ENCODE measurements at regions not wholly inside any gene's neighbourhood (a gene's known extent, or its start where the extent isn't known, plus 50 kb on each side); places are given as distances from the start of the nearest gene placed in this dataset.
"Not testable (repeated sequence)": the region's sequence is repeated elsewhere in the genome, so short reads cannot be mapped to it uniquely, and the experiment has no call there.

DNA sequence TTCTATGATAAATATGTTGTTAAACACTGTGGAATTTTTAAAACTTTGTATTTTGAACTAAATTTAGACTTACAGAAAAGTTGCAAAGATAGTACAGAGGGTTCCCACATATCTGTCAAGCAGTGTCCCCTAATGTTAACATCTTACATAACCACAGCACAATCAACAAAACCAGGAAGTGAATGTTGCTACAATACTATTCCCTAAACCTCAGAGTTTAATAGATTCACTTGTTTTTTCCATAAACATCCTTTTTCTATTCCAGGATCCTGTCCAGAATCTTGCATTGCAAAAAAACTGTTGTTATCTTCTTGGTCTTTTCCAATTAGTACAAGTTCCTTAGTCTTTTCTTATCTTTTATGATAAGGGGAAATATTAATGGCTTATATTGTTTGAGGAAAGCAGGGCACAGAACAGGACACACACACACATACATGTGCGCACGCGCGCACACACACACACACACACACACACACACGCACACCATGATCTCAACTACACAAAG, 251.1 kb upstream of the TRIB2 start:
- WGBS, 2 donors = 84 to 87% methylated on average over 5 of the region's 5 CpGs
- intact Hi-C loops (cut with DNase I) = no loop called here
- Histone ChIP-seq H3K27me3 (no peaks in the 10 kb centered on the region), H3K4me1 (peaks cover 0 to 24% (median 9%) of the 10 kb centered on the region in 4 donors), H3K9me3 (no peaks in the 10 kb centered on the region), H3K27ac (peak overlapping the region in 1 of 4 donors; percentile 5), H3K4me3 (no peak overlapping the region), H3K36me3 (no peaks in the 10 kb centered on the region)
- DNase-seq = no peak
- TF ChIP-seq EP300 (IDR thresholded peaks at IDR 0.05) = peak in 1 of 4 donors; percentile 5
- no peak for TF ChIP-seq CTCF (IDR thresholded peaks at IDR 0.05)
- peak in 1 of 4 donors; percentile 60 for TF ChIP-seq POLR2AphosphoS5 (IDR thresholded peaks at IDR 0.05)

GRCh38 chr2:12467303-12467702, 249.4 kb upstream of the TRIB2 start:
- no peak for DNase-seq
- Histone ChIP-seq H3K27me3 (no peaks in the 10 kb centered on the region), H3K36me3 (no peaks in the 10 kb centered on the region), H3K27ac (no peak overlapping the region), H3K9me3 (no peaks in the 10 kb centered on the region), H3K4me3 (no peak overlapping the region), H3K4me1 (peaks cover 0 to 24% (median 9%) of the 10 kb centered on the region in 4 donors)
- 94% methylated on average over 4 of the region's 4 CpGs for WGBS, 2 donors
- TF ChIP-seq POLR2A (IDR thresholded peaks at IDR 0.05) (no peak), POLR2AphosphoS5 (IDR thresholded peaks at IDR 0.05) (no peak), CTCF (IDR thresholded peaks at IDR 0.05) (no peak), EP300 (IDR thresholded peaks at IDR 0.05) (no peak)
- intact Hi-C loops (cut with DNase I) = no loop called here

GRCh38 chr2:12469141-12469561, 247.6 kb upstream of the TRIB2 start:
- no peak overlapping the region for H3K4me3 ChIP-seq
- peaks cover 0 to 24% (median 9%) of the 10 kb centered on the region in 4 donors for H3K4me1 ChIP-seq
- intact Hi-C loops (cut with DNase I) = no loop called here
- WGBS, 2 donors = 75 to 89% methylated on average over 3 of the region's 3 CpGs
- H3K27ac ChIP-seq = peak overlapping the region in 3 of 4 donors; percentile 54 to 66 (median 57)
- TF ChIP-seq POLR2AphosphoS5 (IDR thresholded peaks at IDR 0.05) = no peak
- no peak for TF ChIP-seq POLR2A (IDR thresholded peaks at IDR 0.05)
- no peak for TF ChIP-seq CTCF (IDR thresholded peaks at IDR 0.05)
- TF ChIP-seq EP300 (IDR thresholded peaks at IDR 0.05) = no peak
- H3K9me3 ChIP-seq = no peaks in the 10 kb centered on the region
- H3K36me3 ChIP-seq = no peaks in the 10 kb centered on the region
- no peak for DNase-seq
- H3K27me3 ChIP-seq = no peaks in the 10 kb centered on the region

GRCh38 chr2:12472265-12472664, 244.5 kb upstream of the TRIB2 start:
- intact Hi-C loops (cut with DNase I) = not testable (repeated sequence)

GRCh38 chr2:12478151-12479064, 238.3 kb upstream of the TRIB2 start:
- Histone ChIP-seq H3K9me3 (no peaks in the 10 kb centered on the region), H3K4me3 (no peak overlapping the region), H3K27ac (no peak overlapping the region), H3K27me3 (no peaks in the 10 kb centered on the region), H3K36me3 (no peaks in the 10 kb centered on the region), H3K4me1 (peaks cover 0 to 6% (median 0%) of the 10 kb centered on the region in 4 donors)
- intact Hi-C loops (cut with DNase I) = no loop called here
- WGBS, 2 donors = 87 to 88% methylated on average over 9 of the region's 9 CpGs
- TF ChIP-seq CTCF (IDR thresholded peaks at IDR 0.05) (no peak), POLR2A (IDR thresholded peaks at IDR 0.05) (no peak), POLR2AphosphoS5 (IDR thresholded peaks at IDR 0.05) (no peak), EP300 (IDR thresholded peaks at IDR 0.05) (no peak)
- no peak for DNase-seq

More at GRCh38 chr2:12472265-12472664, 244.5 kb upstream of the TRIB2 start:
- H3K9me3 ChIP-seq, DNase-seq, H3K4me3 ChIP-seq, H3K36me3 ChIP-seq, H3K27me3 ChIP-seq, H3K27ac ChIP-seq: not testable (repeated sequence)
- H3K4me1 ChIP-seq = peaks cover 0 to 18% (median 9%) of the 10 kb centered on the region in 4 donors
